Mesothelial cell of epicardium (in vitro differentiated cells): ENCODE measurements at regions not wholly inside any gene's neighbourhood (a gene's known extent, or its start where the extent isn't known, plus 50 kb on each side); places are given as distances from the start of the nearest gene placed in this dataset.

Source experiments
- DNase-seq, 2 experiments: peaks; one replicate each; pipeline ENCODE4 v3.0.0; 2021; ENCODE audit warnings: low spot score in 2 of 2; ENCODE audit not compliant: unreplicated experiment in 2 of 2
- H3K27ac Mint-ChIP-seq: 2 replicates; pipeline ENCODE4 v1.8.0; 2021; ENCODE audit warnings: mixed read lengths
- H3K27me3 Mint-ChIP-seq: 2 replicates; pipeline ENCODE4 v1.8.0; 2021; ENCODE audit warnings: low read depth, mixed read lengths
- H3K36me3 Mint-ChIP-seq: 2 replicates; pipeline ENCODE4 v1.8.0; 2021; ENCODE audit warnings: mixed read lengths
- H3K4me1 Mint-ChIP-seq: 2 replicates; pipeline ENCODE4 v1.8.0; 2021; ENCODE audit warnings: mixed read lengths
- H3K4me3 Mint-ChIP-seq: 2 replicates; pipeline ENCODE4 v1.8.0; 2021; ENCODE audit warnings: mild to moderate bottlenecking, moderate library complexity, mixed read lengths
- H3K9me3 Mint-ChIP-seq: 2 replicates; pipeline ENCODE4 v1.8.0; 2021; ENCODE audit warnings: mixed read lengths
- TF ChIP-seq, protein P1 (sequence below): fragments of 200-600 bp; sonication (generic); IDR thresholded peaks from one replicate; pipeline ENCODE4 v1.5.0; 2021; ENCODE audit warnings: antibody characterized with exemption; ENCODE audit not compliant: unreplicated experiment

DNA sequence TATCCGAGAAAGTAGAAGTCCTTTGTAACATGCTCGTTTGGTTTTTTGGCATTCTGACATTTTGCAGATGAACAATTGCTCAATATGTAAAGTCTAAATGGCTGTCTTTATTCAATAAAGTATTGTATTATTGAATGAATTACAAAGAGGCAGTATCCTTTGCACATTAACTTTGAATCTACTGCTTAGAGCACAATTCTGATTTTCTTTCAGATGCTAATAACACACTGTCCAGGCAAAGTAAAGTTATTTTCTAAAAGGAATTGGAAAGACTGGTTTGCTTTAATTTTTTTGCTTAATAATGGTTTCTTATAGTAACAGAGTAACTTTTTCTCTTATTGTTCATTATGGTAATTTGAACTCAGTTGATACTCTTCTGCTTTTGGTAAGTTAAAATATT is 494.8 kb downstream of the RWDD3 start:
- Mint-ChIP-seq H3K27ac (no peak overlapping the region), H3K27me3 (no peaks in the 10 kb centered on the region), H3K36me3 (no peaks in the 10 kb centered on the region), H3K4me3 (no peak overlapping the region), H3K4me1 (peaks cover 9% of the 10 kb centered on the region), H3K9me3 (no peaks in the 10 kb centered on the region)
- TF ChIP-seq, protein P1, sequence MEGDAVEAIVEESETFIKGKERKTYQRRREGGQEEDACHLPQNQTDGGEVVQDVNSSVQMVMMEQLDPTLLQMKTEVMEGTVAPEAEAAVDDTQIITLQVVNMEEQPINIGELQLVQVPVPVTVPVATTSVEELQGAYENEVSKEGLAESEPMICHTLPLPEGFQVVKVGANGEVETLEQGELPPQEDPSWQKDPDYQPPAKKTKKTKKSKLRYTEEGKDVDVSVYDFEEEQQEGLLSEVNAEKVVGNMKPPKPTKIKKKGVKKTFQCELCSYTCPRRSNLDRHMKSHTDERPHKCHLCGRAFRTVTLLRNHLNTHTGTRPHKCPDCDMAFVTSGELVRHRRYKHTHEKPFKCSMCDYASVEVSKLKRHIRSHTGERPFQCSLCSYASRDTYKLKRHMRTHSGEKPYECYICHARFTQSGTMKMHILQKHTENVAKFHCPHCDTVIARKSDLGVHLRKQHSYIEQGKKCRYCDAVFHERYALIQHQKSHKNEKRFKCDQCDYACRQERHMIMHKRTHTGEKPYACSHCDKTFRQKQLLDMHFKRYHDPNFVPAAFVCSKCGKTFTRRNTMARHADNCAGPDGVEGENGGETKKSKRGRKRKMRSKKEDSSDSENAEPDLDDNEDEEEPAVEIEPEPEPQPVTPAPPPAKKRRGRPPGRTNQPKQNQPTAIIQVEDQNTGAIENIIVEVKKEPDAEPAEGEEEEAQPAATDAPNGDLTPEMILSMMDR = no peak
- no peak for DNase-seq

GRCh38 chr1:95730986-95731385 is 497.0 kb downstream of the RWDD3 start:
- no peak for DNase-seq
- TF ChIP-seq, protein P1 = no peak
- Mint-ChIP-seq H3K36me3 (no peaks in the 10 kb centered on the region), H3K4me3 (no peak overlapping the region), H3K9me3 (no peaks in the 10 kb centered on the region), H3K4me1 (peaks cover 5% of the 10 kb centered on the region), H3K27ac (no peak overlapping the region), H3K27me3 (no peaks in the 10 kb centered on the region)

DNA sequence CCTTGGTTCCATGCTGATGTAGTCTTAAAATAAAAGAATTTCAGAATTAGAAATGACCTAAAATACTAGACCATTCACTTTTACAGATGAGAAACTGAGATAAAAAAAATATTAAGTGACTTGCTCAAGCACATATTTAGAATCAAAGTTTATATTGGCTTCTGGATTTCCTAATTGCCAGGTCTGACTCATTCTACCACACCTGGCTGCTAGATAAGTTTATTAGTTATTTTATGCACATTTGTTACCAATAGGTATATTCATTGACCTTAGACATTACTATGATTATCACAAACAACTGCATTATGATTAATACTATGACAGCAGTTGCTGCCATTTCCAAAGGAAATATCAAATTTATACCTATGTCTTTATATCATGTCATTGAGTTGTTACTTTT is 497.5 kb downstream of the RWDD3 start:
- TF ChIP-seq, protein P1 = no peak
- H3K36me3 Mint-ChIP-seq = no peaks in the 10 kb centered on the region
- no peak overlapping the region for H3K27ac Mint-ChIP-seq
- H3K27me3 Mint-ChIP-seq = no peaks in the 10 kb centered on the region
- no peak for DNase-seq
- no peaks in the 10 kb centered on the region for H3K9me3 Mint-ChIP-seq
- H3K4me3 Mint-ChIP-seq = no peak overlapping the region
- peaks cover 2% of the 10 kb centered on the region for H3K4me1 Mint-ChIP-seq

DNA sequence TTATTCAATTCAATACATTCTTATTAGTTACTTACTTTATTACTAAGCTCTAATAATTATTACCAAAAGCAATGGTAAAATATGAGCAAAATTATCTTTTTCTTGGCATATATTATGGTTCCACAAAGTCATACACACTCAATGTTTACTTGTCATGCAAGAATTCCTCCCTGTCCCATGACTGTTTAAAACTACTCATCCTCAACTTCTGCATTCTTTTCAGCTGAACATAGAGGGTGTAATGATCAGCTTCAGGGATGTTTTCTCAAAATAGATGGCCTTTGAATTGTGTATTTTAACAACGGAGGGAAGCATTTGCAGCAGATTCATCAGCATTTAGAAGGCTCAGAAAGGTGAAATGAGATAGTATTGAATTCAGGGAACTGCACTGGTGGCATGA is 499.0 kb downstream of the RWDD3 start:
- Mint-ChIP-seq H3K9me3 (peaks cover 6% of the 10 kb centered on the region), H3K36me3 (no peaks in the 10 kb centered on the region), H3K4me3 (no peak overlapping the region), H3K27me3 (no peaks in the 10 kb centered on the region), H3K27ac (no peak overlapping the region), H3K4me1 (peaks cover 2% of the 10 kb centered on the region)
- DNase-seq = no peak
- TF ChIP-seq, protein P1 = no peak

DNA sequence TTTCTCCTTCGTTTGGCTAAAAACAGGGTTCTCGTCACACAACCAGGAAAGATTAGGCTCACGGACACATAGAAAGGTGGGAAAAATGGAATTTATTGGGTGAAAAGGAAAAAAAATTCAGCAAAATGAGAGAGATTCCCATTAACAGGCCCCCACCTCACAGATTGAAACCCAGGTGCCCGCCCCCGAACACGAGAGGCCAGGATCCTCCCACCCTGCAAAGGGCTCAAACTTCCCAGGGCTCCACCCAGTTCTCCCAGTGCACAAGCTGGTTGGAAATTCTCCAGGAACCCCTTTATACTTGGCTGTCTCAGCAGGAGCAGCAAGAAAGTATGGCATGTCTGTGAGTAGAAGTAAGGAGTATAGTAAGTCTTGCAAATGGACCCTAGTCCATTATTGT is 499.7 kb downstream of the RWDD3 start:
- Mint-ChIP-seq H3K27ac (no peak overlapping the region), H3K27me3 (no peaks in the 10 kb centered on the region), H3K4me1 (peaks cover 2% of the 10 kb centered on the region), H3K9me3 (peaks cover 13% of the 10 kb centered on the region), H3K4me3 (no peak overlapping the region), H3K36me3 (no peaks in the 10 kb centered on the region)
- TF ChIP-seq, protein P1 = no peak
- no peak for DNase-seq

GRCh38 chr1:95734560-95734959 is 500.6 kb downstream of the RWDD3 start:
- no peak overlapping the region for H3K4me3 Mint-ChIP-seq
- TF ChIP-seq, protein P1 = no peak
- no peak for DNase-seq
- peaks cover 14% of the 10 kb centered on the region for H3K9me3 Mint-ChIP-seq
- no peaks in the 10 kb centered on the region for H3K36me3 Mint-ChIP-seq
- H3K27ac Mint-ChIP-seq = no peak overlapping the region
- H3K4me1 Mint-ChIP-seq = peaks cover 2% of the 10 kb centered on the region
- no peaks in the 10 kb centered on the region for H3K27me3 Mint-ChIP-seq
